ENCODE measurements at regions not wholly inside any gene's neighbourhood (a gene's known extent, or its start where the extent isn't known, plus 50 kb on each side); places are given as distances from the start of the nearest gene placed in this dataset.
"Not testable (repeated sequence)": the region's sequence is repeated elsewhere in the genome, so short reads cannot be mapped to it uniquely, and the experiment has no call there.

DNA sequence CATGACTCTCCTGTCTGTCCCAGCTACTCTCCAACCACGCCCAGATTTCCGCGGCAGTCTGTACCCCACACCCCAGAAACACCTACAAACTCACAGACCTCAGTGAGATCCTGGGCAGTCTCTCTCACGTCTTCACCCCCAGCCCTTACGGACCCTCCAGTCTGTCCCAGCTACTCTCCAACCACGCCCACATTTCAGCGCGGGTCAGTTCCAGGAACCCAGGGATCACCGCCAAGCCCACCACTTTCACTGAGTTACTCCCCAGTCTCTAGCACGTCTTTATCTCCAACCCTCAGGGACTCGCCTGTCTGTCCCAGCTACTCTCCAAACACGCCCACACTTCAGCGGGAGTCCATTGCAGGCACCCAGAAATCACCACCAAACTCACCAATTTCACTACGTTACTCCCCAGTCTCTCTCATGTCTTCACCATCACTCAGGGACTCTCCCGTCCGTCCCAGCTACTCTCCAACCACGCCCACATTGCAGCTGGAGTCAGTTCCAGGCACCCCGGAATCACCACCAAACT lies 528.2 kb downstream of the CWH43 start:
- H2AFZ ChIP-seq (ENCODE audit: low read length); in situ Hi-C loops (cut with HindIII; ENCODE audit: extremely low pct_ligation_motif_present, low pct_unique_long_range_greater_than_20kb); H3K27me3 ChIP-seq (ENCODE audit: control insufficient read depth in 1 of 2, insufficient read depth in 2 of 2, low read length in 2 of 2); H3K4me2 ChIP-seq (ENCODE audit: low read depth, low read length); CTCF ChIA-PET (ENCODE audit: low intra/inter-chr PET ratio, low total read pairs); FAIRE-seq; H3K9me3 ChIP-seq (ENCODE audit: low read length); H3K4me3 ChIP-seq (replicated peaks in 1 of 3; ENCODE audit: insufficient read depth in 1 of 3, low read depth in 2 of 3, low read length in 3 of 3); POLR2A ChIA-PET; H3K4me1 ChIP-seq (ENCODE audit: insufficient read depth, low read length); H3K27ac ChIP-seq (ENCODE audit: extremely low read length, insufficient read depth, low read length); intact Hi-C loops (cut with micrococcal nuclease; ENCODE audit: unreplicated experiment); DNase-seq (ENCODE audit: low spot score); ATAC-seq; H3K9ac ChIP-seq (ENCODE audit: insufficient read depth, low read depth, low read length); BruUV-seq (replicated peaks); H3K79me2 ChIP-seq (ENCODE audit: insufficient read depth, low read length); H4K20me1 ChIP-seq (ENCODE audit: insufficient read depth, low read length); H3K36me3 ChIP-seq (replicated peaks in 1 of 2; ENCODE audit: control insufficient read depth in 1 of 2, insufficient read depth in 2 of 2, low read length in 2 of 2); TF ChIP-seq FOXP1 (CRISPR knock-in tag; IDR thresholded peaks at IDR 0.05); NONO (CRISPR knock-in tag; conservative IDR thresholded peaks at IDR 0.05): not testable (repeated sequence)
- TF ChIP-seq FOXP1 (IDR thresholded peaks at IDR 0.05) = 0 out of 2 replicates have a peak, but pooled peaks have one; percentile 2
- 0 out of 2 replicates have a peak, but pooled peaks have one; percentile 20 for TF ChIP-seq NONO (IDR thresholded peaks at IDR 0.05)
- 44% methylated on average over 16 of the region's 18 CpGs for WGBS (ENCODE audit: low lambda C conversion rate)

DNA sequence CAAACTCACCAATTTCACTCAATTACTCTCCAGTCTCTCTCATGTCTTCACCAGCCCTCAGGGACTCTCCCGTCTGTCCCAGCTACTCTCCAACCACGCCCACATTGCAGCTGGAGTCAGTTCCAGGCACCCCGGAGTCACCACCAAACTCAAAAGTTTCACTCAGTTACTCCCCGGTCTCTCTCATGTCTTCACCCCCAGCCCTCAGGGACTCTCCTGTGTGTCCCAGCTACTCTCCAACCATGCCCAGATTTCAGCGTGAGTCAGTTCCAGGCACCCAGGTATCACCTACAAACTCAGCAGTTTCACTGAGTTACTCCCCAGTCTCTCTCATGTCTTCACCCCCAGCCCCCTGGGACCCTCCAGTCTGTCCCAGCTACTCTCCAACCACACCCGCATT lies 528.8 kb downstream of the CWH43 start:
- FAIRE-seq; BruUV-seq (replicated peaks); H4K20me1 ChIP-seq (ENCODE audit: insufficient read depth, low read length); H3K36me3 ChIP-seq (replicated peaks in 1 of 2; ENCODE audit: control insufficient read depth in 1 of 2, insufficient read depth in 2 of 2, low read length in 2 of 2); CTCF ChIA-PET (ENCODE audit: low intra/inter-chr PET ratio, low total read pairs); H3K79me2 ChIP-seq (ENCODE audit: insufficient read depth, low read length); H3K9ac ChIP-seq (ENCODE audit: insufficient read depth, low read depth, low read length); H3K27ac ChIP-seq (ENCODE audit: extremely low read length, insufficient read depth, low read length); H3K27me3 ChIP-seq (ENCODE audit: control insufficient read depth in 1 of 2, insufficient read depth in 2 of 2, low read length in 2 of 2); intact Hi-C loops (cut with micrococcal nuclease; ENCODE audit: unreplicated experiment); H3K4me3 ChIP-seq (replicated peaks in 1 of 3; ENCODE audit: insufficient read depth in 1 of 3, low read depth in 2 of 3, low read length in 3 of 3); DNase-seq (ENCODE audit: low spot score); H3K9me3 ChIP-seq (ENCODE audit: low read length); ATAC-seq; H2AFZ ChIP-seq (ENCODE audit: low read length); POLR2A ChIA-PET; H3K4me1 ChIP-seq (ENCODE audit: insufficient read depth, low read length); in situ Hi-C loops (cut with HindIII; ENCODE audit: extremely low pct_ligation_motif_present, low pct_unique_long_range_greater_than_20kb); H3K4me2 ChIP-seq (ENCODE audit: low read depth, low read length): not testable (repeated sequence)
- WGBS (ENCODE audit: low lambda C conversion rate) = 27% methylated on average over 6 of the region's 6 CpGs

DNA sequence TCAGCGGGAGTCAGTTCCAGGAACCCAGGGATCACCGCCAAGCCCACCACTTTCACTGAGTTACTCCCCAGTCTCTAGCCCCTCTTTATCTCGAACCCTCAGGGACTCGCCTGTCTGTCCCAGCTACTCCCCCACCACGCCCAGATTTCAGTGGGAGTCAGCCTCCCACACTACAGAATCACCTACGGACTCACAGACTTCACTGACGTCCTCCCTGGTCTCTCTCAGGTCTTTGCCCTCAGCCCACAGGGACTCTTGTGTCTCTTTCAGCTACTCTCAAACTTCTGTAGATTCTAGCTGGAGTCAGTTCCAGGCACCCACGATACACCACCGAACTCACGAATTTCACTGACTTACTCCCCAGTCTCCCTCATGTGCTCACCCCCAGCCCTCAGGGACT lies 529.2 kb downstream of the CWH43 start:
- H3K4me1 ChIP-seq (ENCODE audit: insufficient read depth, low read length); H4K20me1 ChIP-seq (ENCODE audit: insufficient read depth, low read length); FAIRE-seq; H3K79me2 ChIP-seq (ENCODE audit: insufficient read depth, low read length); H3K9ac ChIP-seq (ENCODE audit: insufficient read depth, low read depth, low read length); CTCF ChIA-PET (ENCODE audit: low intra/inter-chr PET ratio, low total read pairs); H3K27me3 ChIP-seq (ENCODE audit: control insufficient read depth in 1 of 2, insufficient read depth in 2 of 2, low read length in 2 of 2); intact Hi-C loops (cut with micrococcal nuclease; ENCODE audit: unreplicated experiment); DNase-seq (ENCODE audit: low spot score); H3K27ac ChIP-seq (ENCODE audit: extremely low read length, insufficient read depth, low read length); H2AFZ ChIP-seq (ENCODE audit: low read length); BruUV-seq (replicated peaks); ATAC-seq; H3K4me2 ChIP-seq (ENCODE audit: low read depth, low read length); in situ Hi-C loops (cut with HindIII; ENCODE audit: extremely low pct_ligation_motif_present, low pct_unique_long_range_greater_than_20kb); H3K9me3 ChIP-seq (ENCODE audit: low read length); H3K4me3 ChIP-seq (replicated peaks in 1 of 3; ENCODE audit: insufficient read depth in 1 of 3, low read depth in 2 of 3, low read length in 3 of 3); H3K36me3 ChIP-seq (replicated peaks in 1 of 2; ENCODE audit: control insufficient read depth in 1 of 2, insufficient read depth in 2 of 2, low read length in 2 of 2); POLR2A ChIA-PET: not testable (repeated sequence)
- 10% methylated on average over 10 of the region's 10 CpGs for WGBS (ENCODE audit: low lambda C conversion rate)

DNA sequence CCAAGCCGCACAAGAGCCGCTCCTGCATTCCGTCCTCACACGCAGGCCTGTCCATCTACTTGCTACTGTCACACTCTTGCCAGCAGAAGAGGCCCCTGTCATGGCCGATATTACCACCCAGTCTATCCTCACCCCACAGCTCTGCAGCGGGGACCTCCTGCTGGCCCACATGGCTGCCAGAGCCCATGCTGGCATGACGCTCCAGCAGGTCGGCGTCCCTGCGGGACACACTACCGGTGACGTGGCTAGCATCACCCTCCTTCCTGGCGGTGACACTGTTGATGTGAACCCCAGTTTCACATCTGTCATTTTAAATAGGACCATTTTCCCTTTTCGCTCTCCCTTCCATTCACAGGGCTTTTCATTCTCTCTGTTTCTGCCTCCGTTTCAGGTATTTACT lies 530.0 kb downstream of the CWH43 start:
- H3K27me3 ChIP-seq (ENCODE audit: control insufficient read depth in 1 of 2, insufficient read depth in 2 of 2, low read length in 2 of 2); H3K4me3 ChIP-seq (replicated peaks in 1 of 3; ENCODE audit: insufficient read depth in 1 of 3, low read depth in 2 of 3, low read length in 3 of 3); H3K4me2 ChIP-seq (ENCODE audit: low read depth, low read length); H3K9ac ChIP-seq (ENCODE audit: insufficient read depth, low read depth, low read length); BruUV-seq (replicated peaks); FAIRE-seq; H3K79me2 ChIP-seq (ENCODE audit: insufficient read depth, low read length); H4K20me1 ChIP-seq (ENCODE audit: insufficient read depth, low read length); ATAC-seq; H3K4me1 ChIP-seq (ENCODE audit: insufficient read depth, low read length); in situ Hi-C loops (cut with HindIII; ENCODE audit: extremely low pct_ligation_motif_present, low pct_unique_long_range_greater_than_20kb); H3K27ac ChIP-seq (ENCODE audit: extremely low read length, insufficient read depth, low read length); DNase-seq (ENCODE audit: low spot score); intact Hi-C loops (cut with micrococcal nuclease; ENCODE audit: unreplicated experiment); H3K9me3 ChIP-seq (ENCODE audit: low read length); CTCF ChIA-PET (ENCODE audit: low intra/inter-chr PET ratio, low total read pairs); H3K36me3 ChIP-seq (replicated peaks in 1 of 2; ENCODE audit: control insufficient read depth in 1 of 2, insufficient read depth in 2 of 2, low read length in 2 of 2); POLR2A ChIA-PET; H2AFZ ChIP-seq (ENCODE audit: low read length): not testable (repeated sequence)
- WGBS (ENCODE audit: low lambda C conversion rate) = 45% methylated on average over 7 of the region's 15 CpGs

Measured in HepG2 (cell line).